ENCODE measurements at regions not wholly inside any gene's neighbourhood (a gene's known extent, or its start where the extent isn't known, plus 50 kb on each side); places are given as distances from the start of the nearest gene placed in this dataset.
A peak's percentile ranks its signal among the peaks of the same experiment; 100 is the strongest.

GRCh38 chr7:86574006-86574405, 69.7 kb upstream of the GRM3 start:
- ChIA-PET RAD21 (ENCODE audit: low non-redundant PET in 1 of 2, low total read pairs in 2 of 2, uncharacterized antibody in 2 of 2, unreplicated experiment in 2 of 2) (no interaction called here), POLR2A (no interaction called here), CTCF (no interaction called here)
- Histone ChIP-seq H4K20me1 (ENCODE audit: insufficient read depth) (no peaks in the 10 kb centered on the region), H3K79me2 (ENCODE audit: insufficient read depth, low read length) (no peaks in the 10 kb centered on the region), H3K9me2 (ENCODE audit: insufficient read depth) (no peaks in the 10 kb centered on the region), H3K4me2 (ENCODE audit: low read length) (peak overlapping the region; percentile 25; the same call in 1 of the 2 replicates), H3K27me3 (ENCODE audit: insufficient read depth, low read length) (no peaks in the 10 kb centered on the region), H3K9ac (ENCODE audit: low read length) (no peak overlapping the region), H3K36me3 (ENCODE audit: control insufficient read depth in 1 of 2, insufficient read depth in 2 of 2, low read length in 2 of 2) (no peaks in the 10 kb centered on the region), H3K4me1 (ENCODE audit: control insufficient read depth in 1 of 2, insufficient read depth in 2 of 2, low read length in 2 of 2) (no peaks in the 10 kb centered on the region), H3K27ac (ENCODE audit: low read depth, low read length) (no peak overlapping the region), H2AFZ (ENCODE audit: low read depth, low read length, poor library complexity, severe bottlenecking) (peak overlapping the region; percentile 86), H3K9me3 (ENCODE audit: control insufficient read depth in 1 of 2, insufficient read depth in 1 of 2, low read depth in 1 of 2, low read length in 2 of 2) (no peaks in the 10 kb centered on the region), H3K4me3 (replicated peaks in 1 of 2; ENCODE audit: low read depth in 1 of 2, low read length in 2 of 2) (no peak overlapping the region)
- TF ChIP-seq EZH2 (IDR thresholded peaks at IDR 0.05) (no peak), REST (IDR thresholded peaks at IDR 0.05; ENCODE audit: low read depth) (no peak), SP1 (IDR thresholded peaks at IDR 0.05; ENCODE audit: low read depth) (no peak), EGR1 (IDR thresholded peaks at IDR 0.05; ENCODE audit: low read depth) (no peak)
- BruUV-seq (replicated peaks) = no TSS peak
- DNase-seq (ENCODE audit: low read depth, low spot score) = no peak
- intact Hi-C loops (cut with micrococcal nuclease) = no loop called here
- ATAC-seq = peak; percentile 73

GRCh38 chr7:86558680-86559501, 84.8 kb upstream of the GRM3 start:
- RAD21 ChIA-PET (ENCODE audit: low non-redundant PET in 1 of 2, low total read pairs in 2 of 2, uncharacterized antibody in 2 of 2, unreplicated experiment in 2 of 2) = no interaction called here
- H3K4me2 ChIP-seq (ENCODE audit: low read length) = peak overlapping the region; percentile 43
- CTCF ChIA-PET = no interaction called here
- TF ChIP-seq FOSL1 (IDR thresholded peaks at IDR 0.05; ENCODE audit: low read depth) (peak; percentile 39; the same call in 1 of the 2 replicates), YY1 (IDR thresholded peaks at IDR 0.05; ENCODE audit: extremely low read depth, insufficient replicate concordance, low read depth, low read length) (no peak), CEBPB (IDR thresholded peaks at IDR 0.05; ENCODE audit: low read depth) (peak; percentile 12; the same call in 1 of the 2 replicates), JUND (IDR thresholded peaks at IDR 0.05) (peak; percentile 48)
- peak; percentile 44 for DNase-seq (ENCODE audit: low read depth, low spot score)
- no peak overlapping the region for H3K9ac ChIP-seq (ENCODE audit: low read length)
- peak; percentile 80 for ATAC-seq
- H3K4me3 ChIP-seq (replicated peaks in 1 of 2; ENCODE audit: low read depth in 1 of 2, low read length in 2 of 2) = no peak overlapping the region
- no peaks in the 10 kb centered on the region for H3K36me3 ChIP-seq (ENCODE audit: control insufficient read depth in 1 of 2, insufficient read depth in 2 of 2, low read length in 2 of 2)
- H3K9me3 ChIP-seq (ENCODE audit: control insufficient read depth in 1 of 2, insufficient read depth in 1 of 2, low read depth in 1 of 2, low read length in 2 of 2) = no peaks in the 10 kb centered on the region
- intact Hi-C loops (cut with micrococcal nuclease) = no loop called here
- POLR2A ChIA-PET = no interaction called here
- no peaks in the 10 kb centered on the region for H3K79me2 ChIP-seq (ENCODE audit: insufficient read depth, low read length)
- peak overlapping the region; percentile 37; the same call in 1 of the 2 replicates for H3K27ac ChIP-seq (ENCODE audit: low read depth, low read length)
- H3K4me1 ChIP-seq (ENCODE audit: control insufficient read depth in 1 of 2, insufficient read depth in 2 of 2, low read length in 2 of 2) = peaks cover 0 to 11% of the 10 kb centered on the region in 2 experiments; a peak in 3 of 4 replicates
- H2AFZ ChIP-seq (ENCODE audit: low read depth, low read length, poor library complexity, severe bottlenecking) = no peak overlapping the region
- H3K9me2 ChIP-seq (ENCODE audit: insufficient read depth) = no peaks in the 10 kb centered on the region
- no TSS peak for BruUV-seq (replicated peaks)
- H4K20me1 ChIP-seq (ENCODE audit: insufficient read depth) = no peaks in the 10 kb centered on the region
- no peaks in the 10 kb centered on the region for H3K27me3 ChIP-seq (ENCODE audit: insufficient read depth, low read length)
